ENCODE measurements at regions not wholly inside any gene's neighbourhood (a gene's known extent, or its start where the extent isn't known, plus 50 kb on each side); places are given as distances from the start of the nearest gene placed in this dataset.

GRCh38 chr9:32873553-32873952 lies 90.2 kb downstream of the TMEM215 start:
- H3K4me3 ChIP-seq (ENCODE audit: low read depth, low read length) = no peak overlapping the region
- DNase-seq (ENCODE audit: low read depth) = no peak
- no peak for TF ChIP-seq CTCF (conservative IDR thresholded peaks at IDR 0.05; ENCODE audit: low read depth, low read length)

- no peak overlapping the region for H3K4me3 ChIP-seq (ENCODE audit: low read depth, low read length)
- no peak for DNase-seq (ENCODE audit: low read depth)
- no peak for TF ChIP-seq CTCF (conservative IDR thresholded peaks at IDR 0.05; ENCODE audit: low read depth, low read length)
Observed at GRCh38 chr9:32875242-32875641, 91.9 kb downstream of the TMEM215 start.

- no peak for DNase-seq (ENCODE audit: low read depth)
- TF ChIP-seq CTCF (conservative IDR thresholded peaks at IDR 0.05; ENCODE audit: low read depth, low read length) = no peak
- H3K4me3 ChIP-seq (ENCODE audit: low read depth, low read length) = no peak overlapping the region
Observed at GRCh38 chr9:32875748-32876147, 92.4 kb downstream of the TMEM215 start.

- TF ChIP-seq CTCF (conservative IDR thresholded peaks at IDR 0.05; ENCODE audit: low read depth, low read length) = no peak
- H3K4me3 ChIP-seq (ENCODE audit: low read depth, low read length) = no peak overlapping the region
- DNase-seq (ENCODE audit: low read depth) = no peak
Observed at GRCh38 chr9:32877103-32877502, 93.8 kb downstream of the TMEM215 start.

GRCh38 chr9:32877639-32878217 lies 94.4 kb downstream of the TMEM215 start:
- H3K4me3 ChIP-seq (ENCODE audit: low read depth, low read length) = no peak overlapping the region
- DNase-seq (ENCODE audit: low read depth) = no peak
- TF ChIP-seq CTCF (conservative IDR thresholded peaks at IDR 0.05; ENCODE audit: low read depth, low read length) = no peak

GRCh38 chr9:32879335-32879734 lies 96.0 kb downstream of the TMEM215 start:
- no peak for DNase-seq (ENCODE audit: low read depth)
- no peak overlapping the region for H3K4me3 ChIP-seq (ENCODE audit: low read depth, low read length)
- TF ChIP-seq CTCF (conservative IDR thresholded peaks at IDR 0.05; ENCODE audit: low read depth, low read length) = no peak

- DNase-seq (ENCODE audit: low read depth) = no peak
- H3K4me3 ChIP-seq (ENCODE audit: low read depth, low read length) = no peak overlapping the region
- TF ChIP-seq CTCF (conservative IDR thresholded peaks at IDR 0.05; ENCODE audit: low read depth, low read length) = no peak
Observed at GRCh38 chr9:32881948-32882347, 98.6 kb downstream of the TMEM215 start.

Data from epithelial cell of proximal tubule (primary cell).